ENCODE measurements at regions not wholly inside any gene's neighbourhood (a gene's known extent, or its start where the extent isn't known, plus 50 kb on each side); places are given as distances from the start of the nearest gene placed in this dataset.

DNA sequence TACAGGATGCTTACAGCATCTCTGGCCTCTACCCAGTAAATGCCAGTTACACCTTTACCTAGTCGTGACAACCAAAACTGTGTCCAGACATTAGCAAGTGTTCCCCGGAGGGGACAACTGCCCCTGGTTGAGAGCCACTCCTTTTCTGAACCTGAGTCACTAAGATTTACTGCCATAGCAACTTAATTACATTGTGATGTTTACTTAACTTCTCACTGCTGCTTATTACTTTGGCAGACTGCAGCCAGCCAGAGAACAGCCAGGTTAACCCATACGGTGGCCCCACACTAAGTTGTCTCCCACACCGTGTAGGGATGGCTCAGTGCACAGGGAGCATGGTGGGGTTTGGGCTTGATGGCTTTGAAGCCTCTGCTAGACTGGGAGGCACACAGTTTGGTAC lies 204.7 kb upstream of the SULF2 start:
- TF ChIP-seq, protein P1, sequence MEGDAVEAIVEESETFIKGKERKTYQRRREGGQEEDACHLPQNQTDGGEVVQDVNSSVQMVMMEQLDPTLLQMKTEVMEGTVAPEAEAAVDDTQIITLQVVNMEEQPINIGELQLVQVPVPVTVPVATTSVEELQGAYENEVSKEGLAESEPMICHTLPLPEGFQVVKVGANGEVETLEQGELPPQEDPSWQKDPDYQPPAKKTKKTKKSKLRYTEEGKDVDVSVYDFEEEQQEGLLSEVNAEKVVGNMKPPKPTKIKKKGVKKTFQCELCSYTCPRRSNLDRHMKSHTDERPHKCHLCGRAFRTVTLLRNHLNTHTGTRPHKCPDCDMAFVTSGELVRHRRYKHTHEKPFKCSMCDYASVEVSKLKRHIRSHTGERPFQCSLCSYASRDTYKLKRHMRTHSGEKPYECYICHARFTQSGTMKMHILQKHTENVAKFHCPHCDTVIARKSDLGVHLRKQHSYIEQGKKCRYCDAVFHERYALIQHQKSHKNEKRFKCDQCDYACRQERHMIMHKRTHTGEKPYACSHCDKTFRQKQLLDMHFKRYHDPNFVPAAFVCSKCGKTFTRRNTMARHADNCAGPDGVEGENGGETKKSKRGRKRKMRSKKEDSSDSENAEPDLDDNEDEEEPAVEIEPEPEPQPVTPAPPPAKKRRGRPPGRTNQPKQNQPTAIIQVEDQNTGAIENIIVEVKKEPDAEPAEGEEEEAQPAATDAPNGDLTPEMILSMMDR (IDR thresholded peaks at IDR 0.05) = no peak
- TF ChIP-seq POLR2A (IDR thresholded peaks at IDR 0.05) = no peak

Data from right lobe of liver (tissue), 4 donors.